CD4-positive, alpha-beta T cell treated with Interferon gamma for 1 hour (primary cell): ENCODE measurements at regions not wholly inside any gene's neighbourhood (a gene's known extent, or its start where the extent isn't known, plus 50 kb on each side); places are given as distances from the start of the nearest gene placed in this dataset.
"Not testable (repeated sequence)": the region's sequence is repeated elsewhere in the genome, so short reads cannot be mapped to it uniquely, and the experiment has no call there.

ENCODE experiments used
- DNase-seq: peaks from one replicate; pipeline ENCODE4 v3.0.0-alpha.2; 2020

- DNase-seq, result no peak
Observed at GRCh38 chr6:3921663-3922062, 72.5 kb downstream of the FAM50B start.

- DNase-seq, result not testable (repeated sequence)
Observed at GRCh38 chr6:3922619-3923018, 73.4 kb downstream of the FAM50B start.

- DNase-seq, result not testable (repeated sequence)
Observed at GRCh38 chr6:3925223-3926149, 76.3 kb downstream of the FAM50B start.

GRCh38 chr6:3926150-3926482, 76.9 kb downstream of the FAM50B start:
- DNase-seq, result no peak

GRCh38 chr6:3928111-3928510, 78.9 kb downstream of the FAM50B start:
- DNase-seq, result no peak

GRCh38 chr6:3929281-3929798, 80.2 kb downstream of the FAM50B start:
- DNase-seq, result no peak

- no peak for DNase-seq
Observed at GRCh38 chr6:3937438-3937837, 88.3 kb downstream of the FAM50B start.

- DNase-seq, result no peak
Observed at GRCh38 chr6:3938715-3939367, 89.7 kb downstream of the FAM50B start.

GRCh38 chr6:3939368-3939958, 90.3 kb downstream of the FAM50B start:
- no peak for DNase-seq

GRCh38 chr6:3939964-3940363, 90.8 kb downstream of the FAM50B start:
- DNase-seq, result no peak

GRCh38 chr6:3940703-3941102, 91.5 kb downstream of the FAM50B start:
- no peak for DNase-seq

GRCh38 chr6:3943331-3943765, 94.2 kb downstream of the FAM50B start:
- no peak for DNase-seq

GRCh38 chr6:3944246-3944645, 95.1 kb downstream of the FAM50B start:
- DNase-seq, result no peak

GRCh38 chr6:3946778-3947177, 97.6 kb downstream of the FAM50B start:
- no peak for DNase-seq

- no peak for DNase-seq
Observed at GRCh38 chr6:3948866-3949265, 99.7 kb downstream of the FAM50B start.

GRCh38 chr6:3949521-3949920, 100.3 kb downstream of the FAM50B start:
- DNase-seq, result no peak

GRCh38 chr6:3956054-3956453, 106.9 kb downstream of the FAM50B start:
- DNase-seq, result no peak

- DNase-seq, result no peak
Observed at GRCh38 chr6:3957321-3957720, 108.1 kb downstream of the FAM50B start.

- no peak for DNase-seq
Observed at GRCh38 chr6:3958255-3958654, 109.1 kb downstream of the FAM50B start.

GRCh38 chr6:3959385-3959784, 110.2 kb downstream of the FAM50B start:
- DNase-seq, result no peak

GRCh38 chr6:3960754-3961361, 111.7 kb downstream of the FAM50B start:
- no peak for DNase-seq

GRCh38 chr6:3961581-3962215, 112.5 kb downstream of the FAM50B start:
- no peak for DNase-seq
